HFFc6 (cell line): ENCODE measurements at regions not wholly inside any gene's neighbourhood (a gene's known extent, or its start where the extent isn't known, plus 50 kb on each side); places are given as distances from the start of the nearest gene placed in this dataset.

ENCODE experiments used
- DNase-seq: peaks from one replicate; pipeline ENCODE4 v3.0.0-alpha.2; 2018
- H3K27ac Mint-ChIP-seq: 2 replicates; pipeline ENCODE4 v1.8.0; 2020; ENCODE audit warnings: mild to moderate bottlenecking, mixed read lengths
- H3K27me3 Mint-ChIP-seq: 2 replicates; pipeline ENCODE4 v1.8.0; 2021; ENCODE audit warnings: mild to moderate bottlenecking, moderate library complexity, mixed read lengths; ENCODE audit not compliant: insufficient read depth
- H3K36me3 Mint-ChIP-seq: 2 replicates; pipeline ENCODE4 v1.8.0; 2021; ENCODE audit warnings: low read depth, mixed read lengths
- H3K4me1 Mint-ChIP-seq: 2 replicates; pipeline ENCODE4 v1.8.0; 2020; ENCODE audit warnings: low read depth, mixed read lengths
- H3K4me3 Mint-ChIP-seq: 2 replicates; pipeline ENCODE4 v1.8.0; 2020; ENCODE audit warnings: mild to moderate bottlenecking, moderate library complexity, mixed read lengths
- H3K9me3 Mint-ChIP-seq: 2 replicates; pipeline ENCODE4 v1.8.0; 2020; ENCODE audit warnings: mild to moderate bottlenecking, mixed read lengths
- TF ChIP-seq, protein P1 (sequence below): fragments of 200-600 bp; sonication (generic); IDR thresholded peaks from 2 replicates; pipeline ENCODE4 v1.5.0; 2021; ENCODE audit warnings: antibody characterized with exemption, mild to moderate bottlenecking

DNA sequence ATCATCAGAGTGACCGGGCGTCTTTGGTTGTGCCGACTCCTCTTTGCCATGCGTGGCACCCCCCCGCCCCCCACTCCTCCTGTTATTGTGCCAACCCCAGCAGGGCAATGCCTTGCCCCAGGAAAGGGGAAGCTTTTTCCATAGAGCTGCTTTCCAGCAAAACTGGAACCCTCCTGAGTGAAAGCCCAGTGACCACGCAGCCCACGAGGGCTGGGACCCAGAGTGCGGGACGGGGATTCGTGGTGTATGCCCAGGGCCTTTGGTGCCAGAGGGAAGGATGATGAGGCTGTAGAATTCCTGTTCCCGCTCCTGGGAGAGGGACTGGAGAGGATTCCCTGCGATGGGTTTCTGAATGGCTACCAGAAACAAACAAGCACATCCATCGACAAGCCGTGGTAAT is 116.8 kb upstream of the BACH2 start:
- Mint-ChIP-seq H3K27ac (no peak overlapping the region), H3K27me3 (peaks cover 15% of the 10 kb centered on the region), H3K36me3 (no peaks in the 10 kb centered on the region), H3K9me3 (no peaks in the 10 kb centered on the region), H3K4me3 (no peak overlapping the region), H3K4me1 (no peaks in the 10 kb centered on the region)
- TF ChIP-seq, protein P1, sequence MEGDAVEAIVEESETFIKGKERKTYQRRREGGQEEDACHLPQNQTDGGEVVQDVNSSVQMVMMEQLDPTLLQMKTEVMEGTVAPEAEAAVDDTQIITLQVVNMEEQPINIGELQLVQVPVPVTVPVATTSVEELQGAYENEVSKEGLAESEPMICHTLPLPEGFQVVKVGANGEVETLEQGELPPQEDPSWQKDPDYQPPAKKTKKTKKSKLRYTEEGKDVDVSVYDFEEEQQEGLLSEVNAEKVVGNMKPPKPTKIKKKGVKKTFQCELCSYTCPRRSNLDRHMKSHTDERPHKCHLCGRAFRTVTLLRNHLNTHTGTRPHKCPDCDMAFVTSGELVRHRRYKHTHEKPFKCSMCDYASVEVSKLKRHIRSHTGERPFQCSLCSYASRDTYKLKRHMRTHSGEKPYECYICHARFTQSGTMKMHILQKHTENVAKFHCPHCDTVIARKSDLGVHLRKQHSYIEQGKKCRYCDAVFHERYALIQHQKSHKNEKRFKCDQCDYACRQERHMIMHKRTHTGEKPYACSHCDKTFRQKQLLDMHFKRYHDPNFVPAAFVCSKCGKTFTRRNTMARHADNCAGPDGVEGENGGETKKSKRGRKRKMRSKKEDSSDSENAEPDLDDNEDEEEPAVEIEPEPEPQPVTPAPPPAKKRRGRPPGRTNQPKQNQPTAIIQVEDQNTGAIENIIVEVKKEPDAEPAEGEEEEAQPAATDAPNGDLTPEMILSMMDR = no peak
- DNase-seq = no peak

DNA sequence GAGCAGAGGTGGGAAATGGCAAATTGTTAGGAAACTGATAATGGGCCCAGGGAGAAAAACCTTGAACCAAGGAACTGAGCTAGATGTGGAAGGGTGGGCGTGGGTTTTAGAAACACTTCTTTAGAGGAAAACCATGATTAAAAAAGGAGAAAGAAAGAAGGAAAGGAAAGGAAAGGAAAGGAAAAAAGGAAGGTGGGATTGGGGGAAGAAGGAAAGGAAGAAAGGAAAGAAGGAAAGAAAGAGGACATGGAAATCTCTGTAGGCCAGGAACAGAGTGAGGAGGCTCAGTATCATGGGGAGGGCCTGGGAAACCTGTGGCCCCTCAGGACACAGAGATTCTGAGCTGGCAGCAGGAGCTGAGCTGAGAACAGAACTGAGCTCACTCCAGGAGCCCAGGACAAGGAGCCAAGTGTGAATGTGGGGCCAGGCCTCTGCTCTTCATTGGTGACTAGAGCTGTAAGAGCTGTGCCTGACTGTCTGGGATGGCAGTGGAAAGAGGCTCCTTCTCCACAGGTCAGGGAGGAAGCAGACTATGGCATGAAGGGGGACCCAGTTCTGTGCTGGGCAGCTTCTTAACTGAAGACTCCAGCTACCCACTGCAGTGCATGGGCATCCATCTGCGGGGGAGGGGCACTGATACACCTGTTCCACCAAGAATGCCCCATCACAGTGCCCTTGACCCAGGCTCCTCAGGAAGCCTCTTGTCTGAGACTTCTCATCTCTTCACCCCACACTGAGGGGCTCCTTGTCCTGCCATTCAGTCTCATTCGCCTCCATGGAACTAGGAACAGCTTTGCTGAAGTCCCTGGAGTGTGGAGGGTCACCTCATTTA is 116.1 kb upstream of the BACH2 start:
- TF ChIP-seq, protein P1 = no peak
- no peak for DNase-seq
- Mint-ChIP-seq H3K36me3 (no peaks in the 10 kb centered on the region), H3K9me3 (no peaks in the 10 kb centered on the region), H3K4me3 (no peak overlapping the region), H3K27ac (no peak overlapping the region), H3K4me1 (no peaks in the 10 kb centered on the region), H3K27me3 (peaks cover 15% of the 10 kb centered on the region)

- H3K27me3 Mint-ChIP-seq = peaks cover 15% of the 10 kb centered on the region
- no peaks in the 10 kb centered on the region for H3K9me3 Mint-ChIP-seq
- TF ChIP-seq, protein P1 = no peak
- no peak overlapping the region for H3K27ac Mint-ChIP-seq
- no peak overlapping the region for H3K4me3 Mint-ChIP-seq
- no peaks in the 10 kb centered on the region for H3K36me3 Mint-ChIP-seq
- DNase-seq = no peak
- peaks cover 2% of the 10 kb centered on the region; the same call in 1 of the 2 replicates for H3K4me1 Mint-ChIP-seq
These were observed 114.7 kb upstream of the BACH2 start for GRCh38 chr6:90411292-90411781.

DNA sequence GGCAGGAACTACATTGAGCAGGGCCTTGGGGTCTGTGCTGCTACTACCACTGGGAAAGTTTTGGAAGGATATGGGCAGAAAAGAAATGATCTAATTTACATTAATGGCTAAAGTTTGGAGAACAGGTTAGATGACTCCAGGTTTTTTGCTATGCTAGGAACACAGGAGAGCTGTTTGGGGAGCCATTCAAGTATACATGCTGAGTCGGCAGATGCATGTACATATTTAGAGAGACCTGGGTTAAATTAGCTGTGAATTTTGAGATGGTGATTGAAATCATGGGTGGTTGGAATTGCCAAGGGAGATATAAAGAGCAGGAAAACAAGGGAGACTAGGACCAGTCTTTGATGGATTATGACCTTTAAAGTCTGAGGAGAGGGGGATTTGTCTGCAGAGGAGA is 113.1 kb upstream of the BACH2 start:
- H3K4me1 Mint-ChIP-seq = peaks cover 6% of the 10 kb centered on the region; the same call in 1 of the 2 replicates
- no peak overlapping the region for H3K4me3 Mint-ChIP-seq
- H3K27ac Mint-ChIP-seq = no peak overlapping the region
- H3K9me3 Mint-ChIP-seq = no peaks in the 10 kb centered on the region
- TF ChIP-seq, protein P1 = no peak
- H3K36me3 Mint-ChIP-seq = no peaks in the 10 kb centered on the region
- no peak for DNase-seq
- peaks cover 17% of the 10 kb centered on the region for H3K27me3 Mint-ChIP-seq

DNA sequence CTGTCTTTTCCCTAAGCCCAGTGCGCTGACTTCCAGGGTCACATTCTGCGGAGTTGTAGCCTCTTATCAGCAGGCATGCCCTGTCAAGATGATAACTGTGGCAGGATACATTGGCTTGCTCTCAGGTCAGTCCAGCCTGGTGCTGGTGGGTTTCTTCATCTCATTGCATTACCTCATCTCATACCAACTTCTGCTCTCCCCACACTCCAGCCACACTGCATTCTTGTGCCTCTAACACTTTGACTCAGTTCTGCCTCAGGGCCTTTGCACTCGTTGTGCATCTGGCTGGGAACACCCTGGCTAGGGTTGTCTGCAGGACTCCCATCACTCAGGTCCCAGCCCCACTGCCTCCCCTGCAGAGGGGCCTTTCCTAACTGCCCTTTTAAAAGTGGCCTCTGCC is 110.3 kb upstream of the BACH2 start:
- Mint-ChIP-seq H3K4me1 (peaks cover 6% of the 10 kb centered on the region; the same call in 1 of the 2 replicates), H3K36me3 (no peaks in the 10 kb centered on the region), H3K27ac (no peak overlapping the region), H3K9me3 (no peaks in the 10 kb centered on the region), H3K27me3 (peaks cover 18% of the 10 kb centered on the region), H3K4me3 (no peak overlapping the region)
- TF ChIP-seq, protein P1 = no peak
- no peak for DNase-seq
